ENCODE measurements at regions not wholly inside any gene's neighbourhood (a gene's known extent, or its start where the extent isn't known, plus 50 kb on each side); places are given as distances from the start of the nearest gene placed in this dataset.
"Not testable (repeated sequence)": the region's sequence is repeated elsewhere in the genome, so short reads cannot be mapped to it uniquely, and the experiment has no call there.

DNA sequence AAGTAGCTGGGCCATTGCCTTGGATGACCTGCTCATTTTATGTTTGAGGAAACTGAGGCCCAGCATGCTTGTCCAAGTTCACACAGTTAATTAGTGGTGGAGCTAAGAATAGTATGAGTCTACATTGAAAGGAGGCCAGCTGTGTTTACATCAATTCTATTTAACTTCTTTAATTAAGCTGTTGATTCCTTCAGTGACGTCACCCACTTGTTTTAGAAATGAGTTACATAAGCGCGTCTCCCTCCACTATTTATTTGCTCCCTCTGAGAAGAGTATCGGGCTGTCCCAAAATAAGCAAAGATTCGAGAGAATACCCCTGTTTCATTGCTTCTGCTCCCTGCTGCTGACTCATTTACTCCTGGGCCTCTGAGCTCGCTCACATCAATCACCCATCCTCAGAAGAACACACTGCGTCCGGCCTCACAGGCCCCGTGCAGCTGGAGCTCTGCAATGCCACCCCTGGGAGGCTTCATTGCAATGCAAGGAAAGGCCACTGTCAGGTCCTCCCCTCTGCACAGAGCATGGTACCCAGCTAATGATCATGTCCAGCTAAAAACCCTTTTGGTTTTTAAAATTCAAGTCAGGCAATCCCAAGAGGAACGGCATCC is 74.8 kb upstream of the BMP2 start:
- no peak for DNase-seq

DNA sequence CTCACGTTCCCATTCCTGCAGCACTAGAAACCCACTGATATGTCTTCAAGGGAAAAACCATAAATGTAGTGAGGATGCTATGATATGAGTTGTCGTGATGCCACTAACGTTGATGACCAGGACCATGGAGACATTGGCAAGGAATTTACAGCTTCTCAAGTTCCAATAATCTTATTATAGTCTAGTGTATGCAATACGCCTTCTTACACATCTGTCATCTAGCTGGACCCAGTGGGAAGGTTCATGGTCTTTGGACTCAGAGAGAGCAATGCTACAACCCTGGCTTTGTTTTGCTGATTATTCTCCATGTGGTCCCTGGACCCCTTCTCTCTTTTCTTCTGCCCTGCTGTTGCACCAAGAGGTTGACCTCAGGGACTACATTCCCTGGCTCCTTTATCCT is 76.0 kb upstream of the BMP2 start:
- no peak for DNase-seq

DNA sequence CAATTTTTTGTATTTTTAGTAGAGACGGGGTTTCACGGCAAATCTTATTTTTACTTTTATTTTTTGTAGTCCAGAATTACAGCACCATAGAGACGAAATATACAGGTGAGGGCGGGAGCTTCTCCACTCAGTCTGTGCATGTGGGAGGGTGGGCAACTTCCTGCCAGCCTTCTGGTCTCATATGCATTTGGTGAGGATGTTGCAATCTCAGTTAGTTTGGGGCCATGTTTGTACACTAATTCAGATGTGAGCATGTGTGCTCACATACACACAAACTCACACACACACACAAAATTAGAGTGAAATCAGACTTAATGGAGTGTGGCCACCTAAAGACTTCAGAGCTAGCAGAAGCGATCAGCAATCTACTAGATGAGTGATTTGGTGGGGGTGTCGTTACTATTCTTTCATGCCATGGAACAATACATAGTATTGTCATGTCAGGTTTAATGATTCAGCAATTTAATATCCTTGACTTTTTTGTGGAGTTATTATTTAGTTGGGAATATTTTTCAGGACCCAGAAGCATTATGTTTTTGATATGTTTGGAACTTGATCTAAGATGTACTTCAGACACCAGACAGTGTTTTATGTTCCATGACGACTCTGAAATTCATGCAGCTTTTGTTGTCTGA is 78.0 kb upstream of the BMP2 start:
- DNase-seq = no peak

DNA sequence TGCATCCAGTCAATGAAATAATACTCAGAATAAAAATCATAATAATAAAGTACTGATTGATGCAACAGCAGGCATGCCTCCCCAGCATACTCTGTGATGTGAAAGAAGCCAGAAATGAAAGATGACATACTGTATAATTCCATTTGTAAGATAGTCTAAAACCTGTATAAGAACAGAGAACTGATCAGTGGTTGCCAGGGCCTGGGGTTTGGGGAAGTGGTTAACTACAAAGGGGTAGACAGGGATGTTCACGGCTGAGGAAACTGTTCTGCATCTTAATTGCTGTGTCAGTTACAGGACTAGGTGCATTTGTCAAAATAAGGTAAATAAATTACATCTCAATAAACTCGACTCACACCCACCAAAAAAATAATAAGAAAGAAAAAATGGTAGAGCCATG is 81.3 kb upstream of the BMP2 start:
- no peak for DNase-seq

DNA sequence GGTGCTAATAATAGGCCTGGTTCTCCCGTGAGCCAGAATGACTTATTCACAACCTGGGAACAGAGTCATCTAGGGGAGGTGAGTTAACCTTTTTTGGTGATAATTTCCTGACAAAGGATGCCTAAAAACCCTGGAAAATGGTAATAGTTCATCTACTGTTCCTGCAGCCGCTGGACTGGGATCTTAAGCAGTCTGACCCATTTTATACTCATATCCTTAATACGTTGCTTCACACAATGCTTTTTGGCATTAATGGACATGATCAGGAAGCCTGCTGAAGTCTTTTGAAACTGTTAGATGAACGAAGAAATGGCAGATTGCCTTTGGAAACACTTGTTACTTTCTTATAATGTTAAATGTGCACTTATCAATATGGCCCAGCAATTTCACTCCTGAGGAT is 81.9 kb upstream of the BMP2 start:
- DNase-seq = no peak

DNA sequence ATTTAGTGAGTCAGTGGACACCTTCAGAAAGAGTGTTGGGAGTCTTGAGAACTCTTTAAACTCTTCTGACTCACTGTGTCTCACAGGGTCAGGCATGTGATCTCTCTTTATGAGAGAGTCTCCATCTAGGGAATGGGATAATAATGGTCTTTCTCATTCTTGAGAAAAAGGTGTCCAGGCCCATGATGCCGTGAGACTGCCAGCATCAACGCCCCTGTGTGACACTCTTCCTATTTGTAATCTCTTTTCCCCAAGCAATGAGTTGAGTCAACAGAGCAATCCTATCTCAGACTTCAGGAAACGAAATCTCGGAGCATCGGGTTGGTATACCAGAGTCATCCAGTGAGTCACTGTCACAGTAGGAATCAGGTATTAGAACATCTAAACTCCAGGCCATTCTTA is 82.3 kb upstream of the BMP2 start:
- no peak for DNase-seq

DNA sequence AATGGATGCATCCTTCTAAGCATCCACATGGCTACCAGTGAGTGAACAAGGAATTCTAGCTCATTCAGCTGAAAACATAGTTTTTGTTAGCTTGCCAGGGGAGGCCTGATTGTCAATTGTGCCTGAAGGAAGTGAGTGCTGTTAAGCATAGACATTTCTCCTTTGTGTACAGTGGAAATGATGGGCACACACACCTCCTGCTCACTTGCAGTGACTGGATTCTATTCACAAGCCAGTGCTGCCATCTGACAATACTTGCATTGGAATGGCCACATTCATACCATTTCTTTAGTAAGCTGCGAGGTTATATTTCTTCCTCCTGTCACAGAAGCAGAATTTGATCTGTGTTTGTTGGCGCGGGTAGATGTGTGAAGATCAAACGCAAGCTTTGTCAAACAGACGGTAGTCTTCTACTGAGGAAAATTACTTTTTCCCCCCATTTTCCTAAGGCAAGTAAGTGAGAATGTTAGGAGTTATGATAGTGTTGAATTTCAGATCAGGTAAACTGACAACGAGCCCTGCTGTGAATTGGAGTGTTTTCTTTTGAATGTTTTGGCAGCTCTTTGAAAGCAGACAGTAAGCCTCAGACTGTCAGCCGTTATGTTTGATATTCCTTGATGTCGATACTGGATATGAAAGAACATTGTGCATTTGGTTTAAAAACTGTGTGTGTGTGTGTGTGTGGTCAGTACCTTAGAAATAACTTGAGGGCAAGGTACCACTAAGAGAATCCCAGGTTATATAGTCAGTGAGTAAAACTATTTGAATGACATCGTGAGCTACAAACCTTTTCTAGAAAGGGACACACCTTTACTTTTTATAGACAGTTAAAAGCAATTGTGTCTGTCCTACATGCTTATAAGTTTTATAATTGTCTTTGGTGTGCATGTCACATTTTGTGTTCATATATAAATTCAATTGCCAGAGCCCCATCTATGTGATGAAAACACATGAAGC is 84.2 kb upstream of the BMP2 start:
- DNase-seq = no peak

DNA sequence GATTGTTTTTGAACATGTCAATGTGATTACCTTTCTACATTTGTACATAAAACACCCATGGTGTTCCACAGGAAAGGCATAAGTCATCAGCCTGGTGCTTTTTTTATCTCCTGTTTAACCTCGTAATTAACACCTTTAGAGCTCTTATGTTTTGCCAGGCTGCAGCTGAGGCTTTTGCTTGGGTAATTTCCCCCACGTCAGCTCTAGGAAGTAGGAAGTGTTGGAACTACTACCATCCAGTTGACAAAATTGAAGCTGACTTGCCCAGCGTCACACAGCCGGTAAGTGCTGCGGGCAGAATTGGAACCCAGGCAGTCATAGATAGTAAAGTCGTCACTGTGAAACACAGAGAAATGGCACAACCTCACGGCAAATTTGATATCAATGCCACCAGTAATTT is 86.6 kb upstream of the BMP2 start:
- DNase-seq = no peak

DNA sequence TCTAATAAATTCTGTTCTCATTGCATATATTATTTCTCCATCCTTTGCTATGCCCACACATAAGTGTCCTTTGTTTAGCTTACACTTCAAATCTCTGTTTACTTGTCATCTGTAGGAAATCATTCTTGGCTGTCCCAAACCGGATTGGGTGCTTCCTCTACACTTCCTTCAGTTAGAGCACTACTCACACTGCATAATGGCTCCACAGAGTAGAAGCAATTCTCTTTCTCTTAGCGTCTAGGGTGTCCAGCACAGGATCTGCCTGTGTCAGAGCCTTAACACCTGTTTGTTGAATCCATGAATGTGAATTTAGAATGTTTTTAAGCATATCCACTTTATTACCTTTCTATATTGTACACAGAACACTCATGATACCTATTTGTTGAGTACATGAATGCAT is 87.0 kb upstream of the BMP2 start:
- DNase-seq = no peak

DNA sequence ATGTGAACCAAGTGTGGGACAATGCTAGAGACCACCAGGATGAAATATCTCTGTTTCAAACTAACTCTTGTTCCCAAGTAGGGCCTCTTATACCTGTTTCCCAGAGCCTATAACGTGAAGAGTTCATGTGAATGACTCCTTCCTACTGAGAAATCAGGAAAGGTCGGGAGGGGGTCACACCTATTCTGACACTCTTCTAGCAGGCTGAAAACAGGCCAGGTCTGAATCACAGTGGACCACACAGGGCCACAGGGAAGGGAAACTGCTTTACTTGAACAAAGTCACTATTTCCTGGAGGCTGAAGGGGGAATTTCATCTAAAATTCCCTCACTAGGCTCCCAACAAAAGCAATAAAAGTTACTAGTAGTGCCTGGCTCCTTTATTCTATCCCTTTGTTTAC is 88.4 kb upstream of the BMP2 start:
- no peak for DNase-seq

DNA sequence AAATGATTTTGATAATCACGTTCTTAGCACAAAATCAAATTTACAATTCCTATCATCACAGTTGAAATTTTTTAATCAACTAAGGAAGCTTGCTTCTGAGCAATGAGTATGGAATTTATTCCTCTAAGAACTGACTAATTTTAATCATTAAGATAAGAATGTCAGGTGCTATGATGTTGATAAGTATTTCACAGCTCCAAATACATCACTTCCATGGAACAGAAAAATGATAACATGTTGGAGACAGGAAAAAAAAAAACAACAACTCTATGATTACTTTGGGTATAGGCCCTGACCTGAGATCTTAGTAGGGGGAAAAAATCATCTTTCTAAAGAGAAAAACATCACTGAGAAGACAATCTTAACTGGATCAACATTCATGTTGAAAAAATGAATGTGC is 89.4 kb upstream of the BMP2 start:
- DNase-seq = no peak

DNA sequence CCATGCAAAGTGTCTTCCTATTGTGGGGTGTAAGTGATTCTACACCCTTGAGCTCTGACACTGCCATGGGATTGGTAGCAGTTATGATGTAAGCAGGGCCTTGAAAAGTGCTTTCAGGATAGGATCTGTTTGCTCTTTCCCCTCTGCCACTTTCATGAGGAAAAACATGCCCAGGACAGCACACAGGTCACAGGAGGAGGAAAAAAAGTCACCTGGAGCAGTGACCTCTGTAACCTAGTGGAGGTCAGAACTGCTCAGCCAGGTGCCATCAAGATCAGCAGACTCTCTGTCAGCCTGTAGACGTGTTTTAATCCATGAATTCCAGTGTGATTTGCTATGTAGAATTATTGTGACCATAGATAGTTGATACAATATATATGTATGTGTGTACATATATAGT is 92.7 kb upstream of the BMP2 start:
- no peak for DNase-seq

DNA sequence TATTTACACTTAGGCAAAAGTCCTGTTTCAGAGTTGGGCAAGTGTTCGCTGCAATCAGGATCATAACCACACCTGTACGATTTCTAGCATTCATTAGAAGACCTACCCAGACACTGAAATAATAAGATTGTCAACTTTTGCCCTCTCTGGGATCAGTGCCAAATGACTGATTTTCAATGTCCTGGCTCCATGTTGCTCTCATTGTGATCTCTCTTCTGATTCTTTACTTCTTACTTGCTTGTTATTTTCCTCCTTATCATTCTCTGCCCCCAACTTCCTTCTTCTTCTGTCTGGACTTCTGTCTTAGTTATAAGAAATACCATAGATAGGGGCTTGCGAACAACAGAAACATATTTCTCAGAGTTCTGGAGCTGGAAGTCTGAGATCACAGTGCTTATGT is 94.4 kb upstream of the BMP2 start:
- no peak for DNase-seq

DNA sequence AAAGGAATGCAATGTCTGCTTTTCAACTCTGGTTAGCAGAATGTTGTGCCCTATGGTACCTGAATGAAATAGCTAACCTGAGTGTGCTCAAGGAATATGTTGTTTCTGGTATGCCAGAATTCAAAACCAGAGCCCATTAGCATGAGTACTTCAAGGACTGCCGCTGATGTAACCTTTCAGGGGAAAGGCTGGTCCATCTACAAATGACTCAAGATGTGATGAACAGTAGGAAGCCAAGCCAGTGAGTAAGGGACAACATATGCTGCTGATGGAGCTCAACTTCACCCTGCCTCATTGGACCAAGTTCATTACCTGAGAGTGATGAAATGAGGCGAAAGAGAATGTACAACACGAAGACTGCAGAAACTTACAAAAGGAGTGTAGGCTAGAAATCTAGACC is 95.7 kb upstream of the BMP2 start:
- DNase-seq = no peak

DNA sequence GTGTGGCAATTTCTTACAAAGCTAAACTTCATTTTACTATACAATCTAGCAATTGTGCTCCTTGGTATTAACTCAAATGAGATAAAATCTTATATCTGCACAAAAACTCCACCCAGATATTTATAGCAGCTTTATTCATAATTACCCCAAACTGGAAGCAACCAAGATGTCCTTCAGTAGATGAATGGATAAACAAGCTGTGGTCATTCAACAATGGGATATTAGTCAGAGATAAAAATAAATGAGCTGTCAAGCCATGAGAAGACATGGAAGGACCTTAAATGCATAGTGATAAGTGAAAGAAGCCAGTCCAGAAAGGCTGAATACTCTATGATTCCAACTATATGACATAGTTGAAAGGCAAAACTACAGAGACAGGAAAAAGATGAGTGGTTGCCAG is 98.9 kb upstream of the BMP2 start:
- DNase-seq = no peak

DNA sequence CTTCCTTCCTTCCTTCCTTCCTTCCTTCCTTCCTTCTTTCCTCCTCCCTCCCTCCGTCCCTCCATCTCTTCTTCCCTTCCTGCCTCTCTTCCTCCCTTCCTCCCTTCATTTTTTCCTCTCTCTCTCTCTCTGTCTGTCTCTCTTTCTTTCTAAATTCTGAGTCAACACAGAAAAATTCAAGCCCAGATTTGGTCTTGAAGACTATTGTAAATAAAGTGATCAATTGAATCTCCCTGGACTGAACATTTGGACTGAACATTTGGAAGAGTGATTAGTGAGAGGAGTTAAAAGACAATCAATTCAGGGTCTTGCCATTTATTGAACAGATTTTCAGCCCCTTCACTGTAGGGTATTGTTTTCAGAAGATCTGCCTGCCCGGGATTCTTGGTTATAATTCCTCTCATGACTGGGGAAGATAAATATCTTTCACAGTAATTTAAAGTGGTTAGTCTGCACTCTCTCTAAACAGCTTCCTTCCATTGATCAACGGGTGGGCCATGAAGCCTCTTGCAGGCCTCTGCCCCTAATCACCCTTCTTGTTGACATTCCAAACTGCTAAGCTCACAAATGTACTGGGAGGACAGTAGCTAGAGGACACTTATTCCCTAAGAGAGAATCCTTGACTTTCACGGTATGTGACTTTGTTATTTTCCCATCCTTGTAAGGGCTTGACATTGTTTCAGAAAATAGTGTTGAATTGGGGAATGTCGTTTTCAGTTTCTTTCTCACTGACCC is 101.7 kb upstream of the BMP2 start:
- DNase-seq = no peak

DNA sequence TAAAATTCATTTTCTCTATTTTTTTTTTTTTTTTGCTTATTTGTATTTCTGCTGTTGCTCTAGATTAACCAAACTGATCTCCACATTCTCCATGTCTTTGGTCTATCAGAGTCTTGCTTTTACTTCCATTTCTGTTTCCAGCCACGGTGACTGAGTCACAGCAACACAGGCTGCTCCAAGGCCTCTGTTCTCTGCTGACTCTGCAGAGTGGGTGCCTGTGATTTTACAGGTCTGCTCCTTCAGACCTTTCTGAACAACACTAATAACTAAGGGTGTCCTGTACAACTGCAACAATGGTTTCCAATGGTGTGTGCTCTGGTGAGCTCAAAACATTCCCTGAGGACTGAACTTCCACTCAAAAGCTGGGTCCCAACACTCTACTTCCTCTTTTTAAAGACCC is 102.3 kb upstream of the BMP2 start:
- no peak for DNase-seq

DNA sequence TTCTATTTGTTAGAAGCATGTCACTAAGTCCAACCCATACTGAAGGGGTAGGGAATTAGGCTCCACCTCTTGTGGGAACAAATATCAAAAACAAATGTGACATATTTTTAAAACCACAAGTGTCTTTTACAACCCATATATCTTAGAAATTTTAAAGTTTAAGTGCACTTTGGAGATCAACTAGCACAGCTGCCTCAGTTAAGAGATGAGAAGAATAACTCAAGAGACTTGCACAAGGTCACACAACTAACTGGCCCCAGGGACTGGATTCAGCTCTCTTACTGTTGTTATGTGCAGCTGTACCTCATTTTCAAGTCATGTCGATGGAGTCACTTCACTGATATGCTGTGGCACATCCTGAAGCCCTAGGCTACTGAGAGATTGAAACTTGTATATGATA is 102.9 kb upstream of the BMP2 start:
- no peak for DNase-seq

DNA sequence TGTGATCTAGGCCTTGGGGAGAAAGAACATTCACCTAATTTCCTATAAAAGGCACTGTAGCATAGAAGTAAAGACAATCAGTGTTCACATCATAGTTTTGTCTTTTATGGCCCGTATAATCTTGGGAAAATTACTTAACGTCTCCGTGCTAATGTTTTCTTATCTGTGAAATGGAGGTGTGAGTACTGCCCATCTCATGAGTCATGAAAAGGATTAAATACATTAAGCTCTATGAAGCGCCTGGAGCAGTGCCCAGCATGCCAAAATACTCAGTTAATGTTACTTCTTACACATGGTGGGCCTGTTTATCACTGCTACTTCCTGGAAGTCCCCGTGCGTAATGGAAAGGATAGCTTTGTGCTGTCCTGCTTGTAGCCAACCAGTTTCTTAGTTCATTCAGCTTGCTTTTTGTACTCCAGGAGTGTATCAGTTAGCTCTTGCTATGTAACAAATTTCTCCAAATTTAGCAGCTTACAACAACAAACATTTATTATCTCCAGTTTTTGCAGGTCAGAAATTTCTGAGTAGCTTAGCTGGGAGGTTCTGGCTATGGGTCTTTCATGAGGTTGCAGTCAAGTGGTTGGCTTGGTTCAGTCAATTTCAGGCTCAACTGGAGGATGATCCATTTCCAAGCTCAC is 103.6 kb upstream of the BMP2 start:
- DNase-seq = no peak

DNA sequence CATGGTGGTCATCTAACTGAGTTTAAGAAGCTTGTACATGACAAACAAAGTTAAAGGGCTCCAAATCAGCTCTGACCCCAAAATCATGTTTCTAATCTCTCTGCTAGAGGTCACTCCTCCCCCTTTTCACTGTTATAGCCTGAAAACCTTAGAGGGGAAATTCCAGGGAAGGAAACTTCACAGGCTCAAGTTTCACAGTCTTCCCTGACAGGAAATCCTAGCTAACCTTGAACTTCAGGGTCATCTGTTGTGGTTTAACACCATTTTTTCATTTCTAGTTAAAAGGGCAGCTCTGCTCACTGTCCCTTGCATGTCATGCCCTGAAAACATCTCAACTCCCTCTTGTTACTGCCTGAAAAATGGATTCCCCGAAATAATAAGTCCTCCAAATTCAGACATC is 104.4 kb upstream of the BMP2 start:
- DNase-seq = no peak

DNA sequence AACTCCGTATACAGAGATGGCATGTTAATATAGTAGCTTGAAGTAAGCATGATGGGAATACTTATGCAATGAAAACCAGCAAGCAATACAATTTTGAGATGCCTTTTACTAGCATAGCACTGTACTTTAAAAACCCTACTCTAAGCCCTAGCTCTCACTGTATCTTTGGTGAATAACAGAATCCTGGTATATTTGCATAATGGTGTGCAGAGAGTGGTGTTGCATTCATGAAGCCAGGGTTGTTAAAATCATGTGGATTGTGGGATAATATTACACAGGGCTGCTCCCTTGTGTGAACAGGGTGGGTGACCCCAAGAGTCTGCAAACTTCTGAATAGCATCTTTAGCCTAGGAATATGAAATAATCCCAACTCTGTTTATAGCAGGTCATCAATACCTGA is 105.2 kb upstream of the BMP2 start:
- no peak for DNase-seq

DNA sequence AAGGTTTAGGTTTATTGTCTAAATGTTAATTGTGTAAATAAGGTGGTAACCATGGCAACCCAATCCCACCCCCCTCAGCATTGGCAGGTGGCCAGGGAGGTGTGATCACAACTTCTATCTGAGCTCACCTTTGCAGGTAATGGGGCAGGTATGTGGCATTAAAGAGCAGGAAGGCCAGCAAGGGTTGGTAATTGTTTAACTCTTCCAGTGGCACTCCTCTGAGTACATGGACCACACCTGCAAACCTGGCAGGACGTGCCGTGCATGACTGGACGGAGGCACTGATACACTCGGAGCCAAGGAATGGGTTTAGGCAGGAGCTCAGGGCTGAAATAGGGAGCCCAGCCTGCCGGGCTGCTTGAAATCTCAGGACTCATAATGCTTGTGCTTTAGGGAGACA is 107.0 kb upstream of the BMP2 start:
- no peak for DNase-seq

DNA sequence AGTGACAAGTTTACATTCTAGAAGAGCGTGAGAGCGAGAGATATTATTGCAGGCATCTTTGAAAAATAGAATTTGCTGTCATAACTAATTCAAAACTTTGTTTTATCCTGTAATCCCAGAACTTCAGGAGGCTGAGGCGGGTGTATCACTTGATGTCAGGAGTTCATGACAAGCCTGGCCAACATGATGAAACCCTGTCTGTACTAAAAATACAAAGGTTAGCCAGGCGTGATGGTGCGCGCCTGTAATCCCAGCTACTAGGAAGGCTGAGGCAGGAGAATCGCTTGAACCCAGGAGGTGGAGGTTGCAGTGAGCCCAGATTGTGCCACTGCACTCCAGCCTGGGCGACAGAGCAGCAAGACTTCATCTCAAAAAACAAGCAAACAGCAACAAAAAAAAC is 108.6 kb upstream of the BMP2 start:
- DNase-seq = not testable (repeated sequence)
